ENCODE measurements at regions not wholly inside any gene's neighbourhood (a gene's known extent, or its start where the extent isn't known, plus 50 kb on each side); places are given as distances from the start of the nearest gene placed in this dataset.

DNA sequence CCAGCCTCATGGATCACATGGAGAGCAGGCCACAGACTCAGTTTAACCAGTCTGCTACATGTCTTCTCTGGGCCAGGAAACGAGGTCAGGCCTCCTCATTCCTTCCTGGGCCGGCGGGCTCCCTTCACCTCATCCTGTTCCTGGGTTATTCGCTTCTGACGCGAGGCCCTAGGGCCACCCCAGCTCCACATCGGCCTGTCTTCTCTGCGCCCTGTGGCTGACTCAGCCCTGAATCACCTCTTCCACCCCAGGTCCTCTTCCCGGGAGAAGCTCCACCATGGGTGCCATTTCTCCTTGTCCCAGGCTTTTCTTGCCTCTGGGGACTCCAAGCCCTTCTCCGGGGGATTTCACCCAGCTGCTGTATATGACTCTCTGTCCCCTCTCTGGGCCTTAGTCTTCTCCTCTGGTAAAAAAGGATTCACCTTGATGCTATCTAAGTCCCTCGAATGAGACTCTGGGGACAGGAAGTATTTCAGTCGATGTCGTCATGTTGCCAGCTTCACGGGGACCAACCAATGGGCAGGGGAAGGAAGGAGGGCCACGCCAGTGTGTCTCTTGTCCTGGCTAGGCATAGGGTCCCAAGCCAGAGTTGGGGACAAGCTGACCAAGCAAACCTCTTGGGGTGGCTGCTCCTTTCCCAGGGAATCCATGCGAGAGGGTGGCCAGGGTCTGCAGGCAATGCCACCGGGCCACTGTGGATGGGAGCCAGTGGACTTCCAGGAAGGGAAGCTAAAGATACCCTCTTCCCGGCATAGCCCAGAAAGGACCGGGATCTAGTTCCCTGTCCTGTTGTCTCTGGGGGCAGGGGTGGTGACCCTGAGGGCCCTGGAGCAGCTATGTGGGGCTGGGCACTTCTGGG, 58.7 kb downstream of the SOCS3 start:
- no peak for TF ChIP-seq RCOR1 (IDR thresholded peaks at IDR 0.05; ENCODE audit: insufficient replicate concordance, low read length)
- TF ChIP-seq, protein P1, sequence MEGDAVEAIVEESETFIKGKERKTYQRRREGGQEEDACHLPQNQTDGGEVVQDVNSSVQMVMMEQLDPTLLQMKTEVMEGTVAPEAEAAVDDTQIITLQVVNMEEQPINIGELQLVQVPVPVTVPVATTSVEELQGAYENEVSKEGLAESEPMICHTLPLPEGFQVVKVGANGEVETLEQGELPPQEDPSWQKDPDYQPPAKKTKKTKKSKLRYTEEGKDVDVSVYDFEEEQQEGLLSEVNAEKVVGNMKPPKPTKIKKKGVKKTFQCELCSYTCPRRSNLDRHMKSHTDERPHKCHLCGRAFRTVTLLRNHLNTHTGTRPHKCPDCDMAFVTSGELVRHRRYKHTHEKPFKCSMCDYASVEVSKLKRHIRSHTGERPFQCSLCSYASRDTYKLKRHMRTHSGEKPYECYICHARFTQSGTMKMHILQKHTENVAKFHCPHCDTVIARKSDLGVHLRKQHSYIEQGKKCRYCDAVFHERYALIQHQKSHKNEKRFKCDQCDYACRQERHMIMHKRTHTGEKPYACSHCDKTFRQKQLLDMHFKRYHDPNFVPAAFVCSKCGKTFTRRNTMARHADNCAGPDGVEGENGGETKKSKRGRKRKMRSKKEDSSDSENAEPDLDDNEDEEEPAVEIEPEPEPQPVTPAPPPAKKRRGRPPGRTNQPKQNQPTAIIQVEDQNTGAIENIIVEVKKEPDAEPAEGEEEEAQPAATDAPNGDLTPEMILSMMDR (conservative IDR thresholded peaks at IDR 0.05; ENCODE audit: low read depth, low read length), result no peak

Data from IMR-90 (cell line).